ENCODE measurements at regions not wholly inside any gene's neighbourhood (a gene's known extent, or its start where the extent isn't known, plus 50 kb on each side); places are given as distances from the start of the nearest gene placed in this dataset.

DNA sequence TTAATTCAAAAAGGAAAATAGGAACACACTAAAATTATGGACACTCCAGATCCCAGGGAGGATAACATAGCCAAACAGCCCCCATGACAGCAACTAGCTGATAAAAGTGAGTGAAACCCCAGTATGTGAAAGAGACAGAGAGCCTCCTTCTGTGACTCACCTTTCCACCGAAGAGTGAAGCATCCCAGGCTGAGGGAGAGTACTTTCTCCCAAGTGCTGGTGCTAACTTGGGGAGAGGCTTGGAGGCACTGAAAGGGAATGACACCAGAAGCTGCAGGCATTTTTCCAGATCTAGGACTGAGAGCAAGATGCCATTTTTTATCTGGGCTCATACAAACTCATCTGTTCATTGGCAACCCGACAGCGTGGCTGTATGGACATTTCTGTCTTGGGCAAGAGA lies 339.8 kb downstream of the HTR1B start:
- TF ChIP-seq, protein P1, sequence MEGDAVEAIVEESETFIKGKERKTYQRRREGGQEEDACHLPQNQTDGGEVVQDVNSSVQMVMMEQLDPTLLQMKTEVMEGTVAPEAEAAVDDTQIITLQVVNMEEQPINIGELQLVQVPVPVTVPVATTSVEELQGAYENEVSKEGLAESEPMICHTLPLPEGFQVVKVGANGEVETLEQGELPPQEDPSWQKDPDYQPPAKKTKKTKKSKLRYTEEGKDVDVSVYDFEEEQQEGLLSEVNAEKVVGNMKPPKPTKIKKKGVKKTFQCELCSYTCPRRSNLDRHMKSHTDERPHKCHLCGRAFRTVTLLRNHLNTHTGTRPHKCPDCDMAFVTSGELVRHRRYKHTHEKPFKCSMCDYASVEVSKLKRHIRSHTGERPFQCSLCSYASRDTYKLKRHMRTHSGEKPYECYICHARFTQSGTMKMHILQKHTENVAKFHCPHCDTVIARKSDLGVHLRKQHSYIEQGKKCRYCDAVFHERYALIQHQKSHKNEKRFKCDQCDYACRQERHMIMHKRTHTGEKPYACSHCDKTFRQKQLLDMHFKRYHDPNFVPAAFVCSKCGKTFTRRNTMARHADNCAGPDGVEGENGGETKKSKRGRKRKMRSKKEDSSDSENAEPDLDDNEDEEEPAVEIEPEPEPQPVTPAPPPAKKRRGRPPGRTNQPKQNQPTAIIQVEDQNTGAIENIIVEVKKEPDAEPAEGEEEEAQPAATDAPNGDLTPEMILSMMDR (optimal IDR thresholded peaks at IDR 0.05 in 1 of 3, IDR thresholded peaks at IDR 0.05 in 1 of 3, conservative IDR thresholded peaks at IDR 0.05 in 1 of 3; ENCODE audit: extremely low read depth in 1 of 3, insufficient read depth in 2 of 3, low read length in 3 of 3) = no peak
- no peak for TF ChIP-seq EZH2 (IDR thresholded peaks at IDR 0.05; ENCODE audit: low read length)

Data from keratinocyte (primary cell).